ENCODE measurements at regions not wholly inside any gene's neighbourhood (a gene's known extent, or its start where the extent isn't known, plus 50 kb on each side); places are given as distances from the start of the nearest gene placed in this dataset.

GRCh38 chr14:98512501-98513251, 759.3 kb downstream of the BCL11B start:
- Histone ChIP-seq H3K56ac (ENCODE audit: extremely low read depth, insufficient read depth, low read length) (no peak overlapping the region), H2BK20ac (ENCODE audit: low read depth, low read length) (no peak overlapping the region), H2BK15ac (ENCODE audit: low read depth, low read length) (no peak overlapping the region), H3K18ac (ENCODE audit: low read depth, low read length) (no peak overlapping the region), H2AK9ac (replicated peaks; ENCODE audit: low read depth, low read length, poor library complexity) (no peak overlapping the region), H4K5ac (ENCODE audit: low read depth, low read length) (no peak overlapping the region), H2BK120ac (ENCODE audit: low read depth, low read length) (no peak overlapping the region), H4K91ac (ENCODE audit: insufficient read depth, low read depth, low read length) (no peak overlapping the region), H3K14ac (replicated peaks; ENCODE audit: low read depth, low read length) (no peak overlapping the region), H3K79me1 (ENCODE audit: low read depth in 1 of 2, low read length in 2 of 2) (no peaks in the 10 kb centered on the region), H3K27ac (ENCODE audit: insufficient read depth, low read length) (no peak overlapping the region), H3K4ac (ENCODE audit: low read depth, low read length) (no peak overlapping the region), H3K4me2 (ENCODE audit: low read depth, low read length) (no peak overlapping the region), H2BK5ac (ENCODE audit: low read depth, low read length, poor library complexity, severe bottlenecking) (no peak overlapping the region), H3K9me1 (ENCODE audit: insufficient read depth, low read length) (no peaks in the 10 kb centered on the region), H2AFZ (replicated peaks; ENCODE audit: low read length, poor library complexity) (no peak overlapping the region), H4K8ac (ENCODE audit: low read depth in 2 of 2, low read length in 2 of 2) (no peak overlapping the region), H3K23ac (ENCODE audit: low read depth, low read length) (no peak overlapping the region), H3K9ac (ENCODE audit: low read depth, low read length) (no peak overlapping the region), H3K36me3 (ENCODE audit: control insufficient read depth, insufficient read depth, low read length) (no peaks in the 10 kb centered on the region), H3K27me3 (ENCODE audit: control insufficient read depth, insufficient read depth, low read length) (no peaks in the 10 kb centered on the region), H2AK5ac (ENCODE audit: low read depth, low read length) (no peak overlapping the region), H3K9me3 (ENCODE audit: control insufficient read depth, insufficient read depth, low read length) (peaks cover 28% of the 10 kb centered on the region), H4K20me1 (ENCODE audit: insufficient read depth, low read length) (no peaks in the 10 kb centered on the region), H3K4me3 (ENCODE audit: insufficient read depth, low read depth, low read length) (no peak overlapping the region), H3K4me1 (ENCODE audit: control insufficient read depth, insufficient read depth, low read length) (no peaks in the 10 kb centered on the region)
- ATAC-seq (ENCODE audit: low read depth) = no peak
- no TSS peak for BruUV-seq (replicated peaks)
- intact Hi-C loops (cut with micrococcal nuclease) = no loop called here
- dilution Hi-C loops (cut with HindIII; ENCODE audit: low sequenced_read_pairs, unreplicated experiment) = no loop called here
- TF ChIP-seq MAFK (IDR thresholded peaks at IDR 0.05; ENCODE audit: low read depth, low read length) (no peak), RFX5 (IDR thresholded peaks at IDR 0.05; ENCODE audit: low read depth, low read length) (no peak), FOS (IDR thresholded peaks at IDR 0.05; ENCODE audit: low read depth, low read length) (no peak), NFE2L2 (IDR thresholded peaks at IDR 0.05; ENCODE audit: low read depth, low read length) (no peak), RCOR1 (IDR thresholded peaks at IDR 0.05; ENCODE audit: insufficient replicate concordance, low read length) (no peak), RAD21 (IDR thresholded peaks at IDR 0.05; ENCODE audit: low read length) (no peak)
- DNase-seq = no peak
- POLR2A ChIA-PET (ENCODE audit: unreplicated experiment) = no interaction called here
- in situ Hi-C loops (cut with MboI; ENCODE audit: low sequenced_read_pairs) = no loop called here
- WGBS, 2 experiments (ENCODE audit: extremely low coverage in 2 of 2, insufficient read length in 1 of 2) = no CpG with 5 or more reads among the region's 10 CpGs
- CTCF ChIA-PET = no interaction called here

Data from IMR-90 (cell line).